Omental fat pad (tissue), 3 donors: ENCODE measurements at regions not wholly inside any gene's neighbourhood (a gene's known extent, or its start where the extent isn't known, plus 50 kb on each side); places are given as distances from the start of the nearest gene placed in this dataset.

Experiments used
- ATAC-seq: fragments of 150-250 bp; one replicate; pipeline ENCODE4 v1.9.1; 2016; ENCODE audit warnings: mild to moderate bottlenecking, moderate library complexity; ENCODE audit not compliant: low FRiP score
- DNase-seq: peaks from one replicate; pipeline ENCODE4 v3.0.0-alpha.2; 2019; ENCODE audit warnings: low spot score
- CTCF ChIP-seq, 3 donors: fragments of 450-650 bp; IDR thresholded peaks; one replicate each; pipeline ENCODE4 v1.5.1; 2016 to 2017; ENCODE audit warnings: antibody characterized with exemption in 3 of 3, mild to moderate bottlenecking in 3 of 3, moderate library complexity in 2 of 3

GRCh38 chr16:89035669-89036570 lies 57.7 kb upstream of the ACSF3 start:
- DNase-seq (no peak), ATAC-seq (no peak)
- no peak for TF ChIP-seq CTCF (IDR thresholded peaks at IDR 0.05)

GRCh38 chr16:89036776-89037175 lies 56.9 kb upstream of the ACSF3 start:
- no peak for TF ChIP-seq CTCF (IDR thresholded peaks at IDR 0.05)
- DNase-seq = no peak
- no peak for ATAC-seq

GRCh38 chr16:89037261-89038152 lies 56.1 kb upstream of the ACSF3 start:
- ATAC-seq (no peak), DNase-seq (no peak)
- TF ChIP-seq CTCF (IDR thresholded peaks at IDR 0.05) = no peak

- DNase-seq (no peak), ATAC-seq (no peak)
- no peak for TF ChIP-seq CTCF (IDR thresholded peaks at IDR 0.05)
Measured at GRCh38 chr16:89038221-89038721, 55.4 kb upstream of the ACSF3 start.

- no peak for TF ChIP-seq CTCF (IDR thresholded peaks at IDR 0.05)
- no peak for DNase-seq
- no peak for ATAC-seq
Measured at GRCh38 chr16:89038811-89039735, 54.6 kb upstream of the ACSF3 start.

GRCh38 chr16:89039756-89040155 lies 53.9 kb upstream of the ACSF3 start:
- DNase-seq = no peak
- ATAC-seq = no peak
- TF ChIP-seq CTCF (IDR thresholded peaks at IDR 0.05) = no peak
